Endothelial cell (in vitro differentiated cells): ENCODE measurements at regions not wholly inside any gene's neighbourhood (a gene's known extent, or its start where the extent isn't known, plus 50 kb on each side); places are given as distances from the start of the nearest gene placed in this dataset.

Experiments used
- DNase-seq: peaks from one replicate; pipeline ENCODE4 v3.0.0; 2021; ENCODE audit warnings: low spot score
- H3K27ac Mint-ChIP-seq: one replicate; pipeline ENCODE4 v1.8.0; 2021; ENCODE audit warnings: mixed read lengths, inconsistent platforms; ENCODE audit not compliant: unreplicated experiment
- H3K27me3 Mint-ChIP-seq: one replicate; pipeline ENCODE4 v1.8.0; 2021; ENCODE audit warnings: mild to moderate bottlenecking, moderate library complexity, mixed read lengths, inconsistent platforms; ENCODE audit not compliant: unreplicated experiment
- H3K36me3 Mint-ChIP-seq: one replicate; pipeline ENCODE4 v1.8.0; 2021; ENCODE audit warnings: mild to moderate bottlenecking, low read depth, mixed read lengths, inconsistent platforms; ENCODE audit not compliant: unreplicated experiment
- H3K4me1 Mint-ChIP-seq: one replicate; pipeline ENCODE4 v1.8.0; 2021; ENCODE audit warnings: mild to moderate bottlenecking, mixed read lengths, inconsistent platforms; ENCODE audit not compliant: unreplicated experiment
- H3K4me3 Mint-ChIP-seq: one replicate; pipeline ENCODE4 v1.8.0; 2021; ENCODE audit warnings: mild to moderate bottlenecking, mixed read lengths, inconsistent platforms; ENCODE audit not compliant: unreplicated experiment
- H3K9me3 Mint-ChIP-seq: one replicate; pipeline ENCODE4 v1.8.0; 2021; ENCODE audit warnings: mixed read lengths, inconsistent platforms; ENCODE audit not compliant: unreplicated experiment
- CTCF ChIP-seq: fragments of 200-600 bp; sonication (generic); IDR thresholded peaks from one replicate; pipeline ENCODE4 v1.5.0; 2021; ENCODE audit warnings: antibody characterized with exemption; ENCODE audit not compliant: unreplicated experiment

GRCh38 chr2:45119855-45120254 is 110.6 kb upstream of the SIX2 start:
- Mint-ChIP-seq H3K4me3 (no peak overlapping the region), H3K36me3 (no peaks in the 10 kb centered on the region), H3K27ac (no peak overlapping the region)

GRCh38 chr2:45119038-45119437 is 109.8 kb upstream of the SIX2 start:
- no peak for DNase-seq
- Mint-ChIP-seq H3K36me3 (no peaks in the 10 kb centered on the region), H3K27ac (no peak overlapping the region), H3K4me3 (no peak overlapping the region), H3K27me3 (no peaks in the 10 kb centered on the region), H3K4me1 (no peaks in the 10 kb centered on the region), H3K9me3 (no peaks in the 10 kb centered on the region)
- TF ChIP-seq CTCF = no peak

More at GRCh38 chr2:45119855-45120254, 110.6 kb upstream of the SIX2 start:
- Mint-ChIP-seq H3K9me3 (no peaks in the 10 kb centered on the region), H3K4me1 (no peaks in the 10 kb centered on the region), H3K27me3 (no peaks in the 10 kb centered on the region)
- TF ChIP-seq CTCF = no peak
- DNase-seq = no peak

- H3K4me1 Mint-ChIP-seq = no peaks in the 10 kb centered on the region
- H3K9me3 Mint-ChIP-seq = no peaks in the 10 kb centered on the region
- no peaks in the 10 kb centered on the region for H3K27me3 Mint-ChIP-seq
- no peaks in the 10 kb centered on the region for H3K36me3 Mint-ChIP-seq
- no peak overlapping the region for H3K4me3 Mint-ChIP-seq
- H3K27ac Mint-ChIP-seq = no peak overlapping the region
- no peak for DNase-seq
- no peak for TF ChIP-seq CTCF
Measured at GRCh38 chr2:45117383-45117782, 108.1 kb upstream of the SIX2 start.

- TF ChIP-seq CTCF = no peak
- no peak overlapping the region for H3K27ac Mint-ChIP-seq
- no peak overlapping the region for H3K4me3 Mint-ChIP-seq
- no peaks in the 10 kb centered on the region for H3K9me3 Mint-ChIP-seq
- no peak for DNase-seq
- H3K4me1 Mint-ChIP-seq = no peaks in the 10 kb centered on the region
- H3K36me3 Mint-ChIP-seq = no peaks in the 10 kb centered on the region
- H3K27me3 Mint-ChIP-seq = no peaks in the 10 kb centered on the region
Measured at GRCh38 chr2:45115181-45115580, 105.9 kb upstream of the SIX2 start.

GRCh38 chr2:45114221-45114955 is 105.1 kb upstream of the SIX2 start:
- no peak for DNase-seq
- no peak overlapping the region for H3K27ac Mint-ChIP-seq
- no peaks in the 10 kb centered on the region for H3K4me1 Mint-ChIP-seq
- H3K27me3 Mint-ChIP-seq = no peaks in the 10 kb centered on the region
- TF ChIP-seq CTCF = no peak
- H3K9me3 Mint-ChIP-seq = no peaks in the 10 kb centered on the region
- no peak overlapping the region for H3K4me3 Mint-ChIP-seq
- H3K36me3 Mint-ChIP-seq = no peaks in the 10 kb centered on the region
